ENCODE measurements at regions not wholly inside any gene's neighbourhood (a gene's known extent, or its start where the extent isn't known, plus 50 kb on each side); places are given as distances from the start of the nearest gene placed in this dataset.

DNA sequence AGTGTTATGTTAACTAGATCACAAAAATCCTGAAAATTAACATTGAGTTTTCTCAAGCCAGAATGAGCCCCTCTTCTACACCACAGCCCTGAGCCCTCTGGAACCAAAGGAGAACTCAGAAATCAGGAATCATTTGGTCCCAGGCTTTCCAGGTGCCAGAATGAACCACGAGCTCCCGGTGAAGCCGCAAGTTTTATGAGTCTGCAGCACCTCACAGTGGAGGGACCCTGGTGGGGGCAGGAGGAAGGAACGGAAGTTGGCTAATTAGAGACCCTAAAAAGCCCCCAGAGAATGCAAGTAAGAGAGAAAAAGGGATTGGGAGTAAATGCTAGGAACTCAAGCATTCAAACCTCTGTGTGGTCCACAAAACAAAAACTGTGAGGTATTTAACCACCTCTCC is 52.9 kb upstream of the BCL2L14 start:
- H3K27ac Mint-ChIP-seq: no peak overlapping the region
- TF ChIP-seq, protein P1, sequence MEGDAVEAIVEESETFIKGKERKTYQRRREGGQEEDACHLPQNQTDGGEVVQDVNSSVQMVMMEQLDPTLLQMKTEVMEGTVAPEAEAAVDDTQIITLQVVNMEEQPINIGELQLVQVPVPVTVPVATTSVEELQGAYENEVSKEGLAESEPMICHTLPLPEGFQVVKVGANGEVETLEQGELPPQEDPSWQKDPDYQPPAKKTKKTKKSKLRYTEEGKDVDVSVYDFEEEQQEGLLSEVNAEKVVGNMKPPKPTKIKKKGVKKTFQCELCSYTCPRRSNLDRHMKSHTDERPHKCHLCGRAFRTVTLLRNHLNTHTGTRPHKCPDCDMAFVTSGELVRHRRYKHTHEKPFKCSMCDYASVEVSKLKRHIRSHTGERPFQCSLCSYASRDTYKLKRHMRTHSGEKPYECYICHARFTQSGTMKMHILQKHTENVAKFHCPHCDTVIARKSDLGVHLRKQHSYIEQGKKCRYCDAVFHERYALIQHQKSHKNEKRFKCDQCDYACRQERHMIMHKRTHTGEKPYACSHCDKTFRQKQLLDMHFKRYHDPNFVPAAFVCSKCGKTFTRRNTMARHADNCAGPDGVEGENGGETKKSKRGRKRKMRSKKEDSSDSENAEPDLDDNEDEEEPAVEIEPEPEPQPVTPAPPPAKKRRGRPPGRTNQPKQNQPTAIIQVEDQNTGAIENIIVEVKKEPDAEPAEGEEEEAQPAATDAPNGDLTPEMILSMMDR (conservative IDR thresholded peaks at IDR 0.05): peak; percentile 41
- peaks cover 7% of the 10 kb centered on the region for H3K27me3 Mint-ChIP-seq
- peaks cover 5% of the 10 kb centered on the region for H3K4me1 Mint-ChIP-seq (ENCODE audit: unreplicated experiment)
- peak; percentile 45 for DNase-seq (ENCODE audit: extremely low spot score, unreplicated experiment)
- H3K4me3 Mint-ChIP-seq: no peak overlapping the region
- H3K9me3 Mint-ChIP-seq: peaks cover 5% of the 10 kb centered on the region
- H3K36me3 Mint-ChIP-seq: peaks cover 5% of the 10 kb centered on the region

DNA sequence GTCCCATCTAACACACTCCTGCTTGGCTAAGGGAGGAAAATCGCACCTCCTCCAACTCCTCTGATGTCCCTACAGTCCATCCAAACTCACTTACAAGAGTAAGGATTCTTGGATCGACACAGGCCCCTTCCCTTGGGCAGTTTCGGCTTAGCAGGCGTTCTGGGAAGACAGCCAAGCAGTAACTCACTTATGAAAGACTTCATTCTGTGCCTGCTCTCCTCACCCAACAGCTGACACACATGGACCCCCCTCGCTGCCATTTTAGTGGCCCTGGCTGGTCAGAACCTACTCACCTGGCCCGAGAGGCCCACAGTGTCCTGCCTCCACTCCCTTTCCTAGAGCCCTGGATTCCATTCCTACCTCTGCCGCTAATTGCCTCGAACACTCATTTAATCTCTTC is 52.3 kb upstream of the BCL2L14 start:
- peaks cover 5% of the 10 kb centered on the region for H3K4me1 Mint-ChIP-seq (ENCODE audit: unreplicated experiment)
- peaks cover 5% of the 10 kb centered on the region for H3K36me3 Mint-ChIP-seq
- H3K4me3 Mint-ChIP-seq: no peak overlapping the region
- peak; percentile 24 for DNase-seq (ENCODE audit: extremely low spot score, unreplicated experiment)
- H3K27me3 Mint-ChIP-seq: peaks cover 11% of the 10 kb centered on the region
- TF ChIP-seq, protein P1 (conservative IDR thresholded peaks at IDR 0.05): no peak
- H3K9me3 Mint-ChIP-seq: peaks cover 5% of the 10 kb centered on the region
- H3K27ac Mint-ChIP-seq: no peak overlapping the region

DNA sequence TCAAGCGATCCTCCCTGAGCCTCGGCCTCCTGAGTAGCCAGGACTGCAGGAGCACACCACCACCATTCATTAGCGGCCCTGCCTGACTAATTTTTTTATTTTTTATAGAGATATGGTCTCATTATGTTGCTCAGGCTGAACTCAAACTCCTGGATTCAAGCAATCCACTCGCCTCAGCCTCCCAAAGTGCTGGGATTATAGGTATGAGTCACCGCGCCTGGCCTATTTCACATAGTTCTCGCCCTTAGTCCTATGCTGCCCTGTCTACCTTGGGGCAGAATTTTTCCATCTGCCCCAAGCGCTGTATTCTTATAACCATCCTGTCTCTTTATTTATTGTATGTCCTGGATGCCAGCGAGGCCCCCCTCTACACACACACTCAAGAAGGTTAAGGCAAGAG is 50.9 kb upstream of the BCL2L14 start:
- no peak overlapping the region for H3K4me3 Mint-ChIP-seq
- H3K36me3 Mint-ChIP-seq: peaks cover 5% of the 10 kb centered on the region
- TF ChIP-seq, protein P1 (conservative IDR thresholded peaks at IDR 0.05): no peak
- peaks cover 5% of the 10 kb centered on the region for H3K9me3 Mint-ChIP-seq
- peaks cover 5% of the 10 kb centered on the region for H3K4me1 Mint-ChIP-seq (ENCODE audit: unreplicated experiment)
- no peak for DNase-seq (ENCODE audit: extremely low spot score, unreplicated experiment)
- no peak overlapping the region for H3K27ac Mint-ChIP-seq
- peaks cover 19% of the 10 kb centered on the region for H3K27me3 Mint-ChIP-seq

DNA sequence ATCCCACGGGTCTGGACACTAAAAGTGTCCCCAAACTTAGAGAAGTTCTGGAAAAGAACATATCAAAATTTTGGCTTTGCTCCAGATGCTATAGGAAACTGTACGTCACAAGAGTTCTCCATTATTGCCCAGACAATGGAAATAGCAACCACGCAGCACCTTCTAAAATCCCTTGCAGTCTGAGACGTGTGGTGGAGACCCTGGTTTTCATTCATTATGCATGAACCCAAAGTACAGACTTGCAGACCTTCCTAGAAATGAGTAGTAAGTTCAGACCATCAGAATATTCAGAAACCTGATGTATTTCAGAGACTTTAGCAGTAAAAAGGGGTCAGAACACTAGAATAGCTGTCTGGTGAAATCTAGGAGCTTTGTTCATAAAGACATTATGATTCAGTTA is 50.0 kb upstream of the BCL2L14 start:
- Mint-ChIP-seq H3K27ac (no peak overlapping the region), H3K4me3 (no peak overlapping the region), H3K36me3 (peaks cover 5% of the 10 kb centered on the region), H3K9me3 (peaks cover 5% of the 10 kb centered on the region), H3K27me3 (peaks cover 22% of the 10 kb centered on the region), H3K4me1 (ENCODE audit: unreplicated experiment) (peaks cover 5% of the 10 kb centered on the region)
- DNase-seq (ENCODE audit: extremely low spot score, unreplicated experiment): no peak
- TF ChIP-seq, protein P1 (conservative IDR thresholded peaks at IDR 0.05): no peak

All from type B pancreatic cell (in vitro differentiated cells).